ENCODE measurements at regions not wholly inside any gene's neighbourhood (a gene's known extent, or its start where the extent isn't known, plus 50 kb on each side); places are given as distances from the start of the nearest gene placed in this dataset.

- no peaks in the 10 kb centered on the region for H4K20me1 ChIP-seq (ENCODE audit: insufficient read depth)
- H3K9me2 ChIP-seq (ENCODE audit: insufficient read depth): no peaks in the 10 kb centered on the region
- no peak for DNase-seq (ENCODE audit: low read depth, low spot score)
- H3K36me3 ChIP-seq (ENCODE audit: control insufficient read depth in 1 of 2, insufficient read depth in 2 of 2, low read length in 2 of 2): no peaks in the 10 kb centered on the region
- H3K4me3 ChIP-seq (replicated peaks in 1 of 2; ENCODE audit: low read depth in 1 of 2, low read length in 2 of 2): no peak overlapping the region
- H2AFZ ChIP-seq (ENCODE audit: low read depth, low read length, poor library complexity, severe bottlenecking): no peak overlapping the region
- no peak overlapping the region for H3K9ac ChIP-seq (ENCODE audit: low read length)
- H3K27ac ChIP-seq (ENCODE audit: low read depth, low read length): no peak overlapping the region
- TF ChIP-seq EGR1 (IDR thresholded peaks at IDR 0.05; ENCODE audit: low read depth) (no peak), CBX3 (IDR thresholded peaks at IDR 0.05; ENCODE audit: low read depth) (no peak), RAD21 (IDR thresholded peaks at IDR 0.05; ENCODE audit: low read depth) (no peak)
- H3K27me3 ChIP-seq (ENCODE audit: insufficient read depth, low read length): peaks cover 6% of the 10 kb centered on the region; the same call in 1 of the 2 replicates
- intact Hi-C loops (cut with micrococcal nuclease): no loop called here
- RAD21 ChIA-PET (ENCODE audit: low non-redundant PET in 1 of 2, low total read pairs in 2 of 2, uncharacterized antibody in 2 of 2, unreplicated experiment in 2 of 2): no interaction called here
- CTCF ChIA-PET: no interaction called here
- no peaks in the 10 kb centered on the region for H3K4me1 ChIP-seq (ENCODE audit: control insufficient read depth in 1 of 2, insufficient read depth in 2 of 2, low read length in 2 of 2)
- no peaks in the 10 kb centered on the region for H3K9me3 ChIP-seq (ENCODE audit: control insufficient read depth in 1 of 2, insufficient read depth in 1 of 2, low read depth in 1 of 2, low read length in 2 of 2)
- BruUV-seq (replicated peaks): no TSS peak
- ATAC-seq: no peak
- no peaks in the 10 kb centered on the region for H3K79me2 ChIP-seq (ENCODE audit: insufficient read depth, low read length)
- POLR2A ChIA-PET: no interaction called here
- no peak overlapping the region for H3K4me2 ChIP-seq (ENCODE audit: low read length)
Observed at GRCh38 chr14:34129927-34130552, 179.2 kb upstream of the EGLN3 start.

DNA sequence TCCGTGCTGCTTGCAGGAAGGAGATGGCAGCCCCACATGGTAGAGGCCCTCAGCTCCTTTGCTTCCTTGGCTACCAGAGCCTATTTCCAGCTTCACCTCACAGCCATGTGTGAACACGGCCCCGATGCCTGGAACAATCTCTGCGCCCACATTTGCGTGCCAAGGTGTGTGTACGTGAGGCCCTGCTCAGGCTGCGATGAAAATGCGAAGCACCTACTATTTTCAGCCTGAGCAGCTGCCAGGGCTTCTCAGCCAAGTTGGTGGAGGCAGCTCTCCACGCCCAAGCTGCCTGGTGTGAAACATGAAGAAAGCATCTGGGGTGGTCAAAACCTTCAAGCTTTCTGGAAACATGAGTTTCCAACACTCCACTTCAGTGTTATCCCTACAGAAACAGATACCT is 177.8 kb upstream of the EGLN3 start:
- RAD21 ChIA-PET (ENCODE audit: low non-redundant PET in 1 of 2, low total read pairs in 2 of 2, uncharacterized antibody in 2 of 2, unreplicated experiment in 2 of 2): no interaction called here
- no peak for ATAC-seq
- no peak for TF ChIP-seq MAX (IDR thresholded peaks at IDR 0.05)
- no peak for TF ChIP-seq REST (IDR thresholded peaks at IDR 0.05; ENCODE audit: low read depth)
- no peak for TF ChIP-seq CTCF (IDR thresholded peaks at IDR 0.05 in 2 of 3, conservative IDR thresholded peaks at IDR 0.05 in 1 of 3; ENCODE audit: borderline replicate concordance in 1 of 3, insufficient read depth in 1 of 3, low read depth in 2 of 3, low read length in 2 of 3)
- TF ChIP-seq ZFX (IDR thresholded peaks at IDR 0.05): no peak
- no peak for TF ChIP-seq ELF1 (IDR thresholded peaks at IDR 0.05; ENCODE audit: borderline replicate concordance, low read depth)
- no peak for TF ChIP-seq SIN3A (IDR thresholded peaks at IDR 0.05; ENCODE audit: low read depth)
- no peak for TF ChIP-seq POLR2A (IDR thresholded peaks at IDR 0.05; ENCODE audit: borderline replicate concordance, extremely low read depth, insufficient read depth, insufficient read length)
- TF ChIP-seq FOSL1 (IDR thresholded peaks at IDR 0.05; ENCODE audit: low read depth): no peak
- TF ChIP-seq ATF3 (IDR thresholded peaks at IDR 0.05): no peak
- TF ChIP-seq ZNF274 (IDR thresholded peaks at IDR 0.05; ENCODE audit: low read depth, low read length): no peak
- TF ChIP-seq JUND (IDR thresholded peaks at IDR 0.05): no peak
- TF ChIP-seq RAD21 (IDR thresholded peaks at IDR 0.05; ENCODE audit: low read depth): no peak

More for the DNA sequence above, 177.8 kb upstream of the EGLN3 start:
- Histone ChIP-seq H3K9me3 (ENCODE audit: control insufficient read depth in 1 of 2, insufficient read depth in 1 of 2, low read depth in 1 of 2, low read length in 2 of 2) (no peaks in the 10 kb centered on the region), H3K4me2 (ENCODE audit: low read length) (no peak overlapping the region), H3K79me2 (ENCODE audit: insufficient read depth, low read length) (no peaks in the 10 kb centered on the region), H3K27ac (ENCODE audit: low read depth, low read length) (no peak overlapping the region), H3K4me3 (replicated peaks in 1 of 2; ENCODE audit: low read depth in 1 of 2, low read length in 2 of 2) (no peak overlapping the region), H3K9me2 (ENCODE audit: insufficient read depth) (no peaks in the 10 kb centered on the region), H3K4me1 (ENCODE audit: control insufficient read depth in 1 of 2, insufficient read depth in 2 of 2, low read length in 2 of 2) (no peaks in the 10 kb centered on the region), H3K27me3 (ENCODE audit: insufficient read depth, low read length) (peaks cover 11% of the 10 kb centered on the region), H2AFZ (ENCODE audit: low read depth, low read length, poor library complexity, severe bottlenecking) (no peak overlapping the region), H4K20me1 (ENCODE audit: insufficient read depth) (no peaks in the 10 kb centered on the region), H3K36me3 (ENCODE audit: control insufficient read depth in 1 of 2, insufficient read depth in 2 of 2, low read length in 2 of 2) (no peaks in the 10 kb centered on the region), H3K9ac (ENCODE audit: low read length) (no peak overlapping the region)
- no peak for DNase-seq (ENCODE audit: low read depth, low spot score)
- no TSS peak for BruUV-seq (replicated peaks)
- CTCF ChIA-PET: no interaction called here
- intact Hi-C loops (cut with micrococcal nuclease): no loop called here
- POLR2A ChIA-PET: no interaction called here

Data from HCT116 (cell line).